ENCODE measurements at regions not wholly inside any gene's neighbourhood (a gene's known extent, or its start where the extent isn't known, plus 50 kb on each side); places are given as distances from the start of the nearest gene placed in this dataset.
A peak's percentile ranks its signal among the peaks of the same experiment; 100 is the strongest.
"Not testable (repeated sequence)": the region's sequence is repeated elsewhere in the genome, so short reads cannot be mapped to it uniquely, and the experiment has no call there.

DNA sequence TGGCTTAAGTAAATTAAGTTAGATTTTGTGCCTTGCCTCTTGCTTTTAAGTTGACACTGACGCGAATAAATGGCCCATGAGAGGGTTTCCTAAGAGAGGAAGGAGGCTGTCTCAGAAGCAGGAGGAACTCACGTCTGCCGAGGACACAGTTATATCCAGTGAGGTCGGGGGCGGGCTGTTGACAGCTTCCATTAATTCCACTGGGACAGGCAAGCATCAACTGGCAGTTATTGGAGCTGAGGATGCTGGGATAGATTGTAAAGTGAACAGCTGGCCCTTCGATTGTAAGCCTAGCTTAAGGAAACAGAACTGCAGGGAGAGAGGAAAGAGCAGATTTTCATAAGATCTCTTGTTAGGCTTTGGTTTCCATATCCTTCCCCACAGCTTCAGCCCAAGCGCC lies 399.2 kb downstream of the IPO8 start:
- in situ Hi-C loops (cut with MboI; ENCODE audit: low pct_unique_long_range_greater_than_20kb, low sequenced_read_pairs, unreplicated experiment), result no loop called here

DNA sequence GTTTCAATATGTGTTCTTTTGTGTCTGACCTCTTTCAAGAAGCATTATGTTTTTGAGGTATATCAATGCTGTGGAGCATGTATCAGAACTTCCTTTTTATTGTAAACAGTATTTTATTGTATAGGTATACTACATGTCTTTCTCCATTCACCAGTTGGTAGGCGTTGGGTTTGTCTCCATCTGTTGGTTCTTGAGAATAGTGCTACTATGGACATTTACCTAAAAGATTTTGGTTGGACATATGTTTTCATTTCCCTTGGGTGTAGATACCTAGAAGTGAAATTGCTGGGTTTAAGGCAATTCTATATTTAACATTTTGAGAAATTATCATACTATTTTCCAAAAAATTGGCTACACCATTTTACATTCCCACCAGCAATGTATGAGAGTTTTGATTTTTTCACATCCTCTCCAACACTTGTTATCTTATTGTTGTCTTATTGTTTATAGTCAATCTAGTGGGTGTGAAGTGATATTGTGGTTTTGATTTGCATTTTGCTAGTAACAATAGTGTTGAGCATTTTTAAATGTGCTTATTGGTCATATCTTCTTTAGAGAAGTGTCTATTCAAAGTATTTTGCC lies 409.2 kb downstream of the IPO8 start:
- no peak for DNase-seq (ENCODE audit: low spot score)
- in situ Hi-C loops (cut with MboI; ENCODE audit: low pct_unique_long_range_greater_than_20kb, low sequenced_read_pairs, unreplicated experiment), result no loop called here
- TF ChIP-seq, protein P1, sequence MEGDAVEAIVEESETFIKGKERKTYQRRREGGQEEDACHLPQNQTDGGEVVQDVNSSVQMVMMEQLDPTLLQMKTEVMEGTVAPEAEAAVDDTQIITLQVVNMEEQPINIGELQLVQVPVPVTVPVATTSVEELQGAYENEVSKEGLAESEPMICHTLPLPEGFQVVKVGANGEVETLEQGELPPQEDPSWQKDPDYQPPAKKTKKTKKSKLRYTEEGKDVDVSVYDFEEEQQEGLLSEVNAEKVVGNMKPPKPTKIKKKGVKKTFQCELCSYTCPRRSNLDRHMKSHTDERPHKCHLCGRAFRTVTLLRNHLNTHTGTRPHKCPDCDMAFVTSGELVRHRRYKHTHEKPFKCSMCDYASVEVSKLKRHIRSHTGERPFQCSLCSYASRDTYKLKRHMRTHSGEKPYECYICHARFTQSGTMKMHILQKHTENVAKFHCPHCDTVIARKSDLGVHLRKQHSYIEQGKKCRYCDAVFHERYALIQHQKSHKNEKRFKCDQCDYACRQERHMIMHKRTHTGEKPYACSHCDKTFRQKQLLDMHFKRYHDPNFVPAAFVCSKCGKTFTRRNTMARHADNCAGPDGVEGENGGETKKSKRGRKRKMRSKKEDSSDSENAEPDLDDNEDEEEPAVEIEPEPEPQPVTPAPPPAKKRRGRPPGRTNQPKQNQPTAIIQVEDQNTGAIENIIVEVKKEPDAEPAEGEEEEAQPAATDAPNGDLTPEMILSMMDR (IDR thresholded peaks at IDR 0.05; ENCODE audit: extremely low read depth, insufficient read depth, missing control alignments), result peak; percentile 36

More for the DNA sequence above, 399.2 kb downstream of the IPO8 start:
- TF ChIP-seq, protein P1 (IDR thresholded peaks at IDR 0.05; ENCODE audit: extremely low read depth, insufficient read depth, missing control alignments), result no peak
- no peak for DNase-seq (ENCODE audit: low spot score)

DNA sequence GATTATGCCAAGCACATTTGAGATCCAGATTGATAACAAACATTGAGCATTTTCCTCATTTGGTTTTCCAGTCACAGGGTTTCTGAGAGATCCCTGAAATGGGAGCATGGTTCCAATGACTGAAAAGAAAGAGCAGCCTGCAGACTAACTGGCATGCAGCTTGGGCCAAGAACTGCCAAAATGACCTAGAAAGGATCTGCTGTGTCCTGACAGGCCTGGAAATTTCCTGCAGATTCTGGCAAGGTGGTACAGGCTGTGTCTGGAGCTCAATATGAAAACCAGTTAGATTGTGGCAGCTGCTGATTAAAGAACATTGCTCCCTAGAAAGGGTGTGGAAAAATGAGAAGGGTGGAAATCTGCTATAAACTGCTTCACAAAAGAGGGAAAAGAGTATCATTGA lies 417.3 kb downstream of the IPO8 start:
- in situ Hi-C loops (cut with MboI; ENCODE audit: low pct_unique_long_range_greater_than_20kb, low sequenced_read_pairs, unreplicated experiment), result no loop called here
- no peak for DNase-seq (ENCODE audit: low spot score)
- TF ChIP-seq, protein P1 (IDR thresholded peaks at IDR 0.05; ENCODE audit: extremely low read depth, insufficient read depth, missing control alignments), result no peak

DNA sequence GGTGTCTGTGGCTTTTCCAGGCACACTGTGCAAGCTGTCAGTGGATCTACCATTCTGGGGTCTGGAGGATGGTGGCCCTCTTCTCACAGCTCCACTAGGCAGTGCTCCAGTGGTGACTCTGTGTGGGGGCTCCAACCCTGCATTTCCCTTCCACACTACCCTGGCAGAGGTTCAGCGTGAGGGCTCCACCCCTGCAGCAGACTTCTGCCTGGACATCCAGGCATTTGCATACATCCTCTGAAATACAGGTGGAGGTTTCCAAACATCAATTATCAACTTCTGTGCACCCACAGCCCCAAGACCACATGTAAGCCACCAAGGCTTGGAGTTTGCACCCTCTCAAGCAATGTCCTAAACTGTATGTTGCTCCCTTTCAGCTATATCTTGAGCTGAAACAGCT lies 423.2 kb downstream of the IPO8 start:
- DNase-seq (ENCODE audit: low spot score); in situ Hi-C loops (cut with MboI; ENCODE audit: low pct_unique_long_range_greater_than_20kb, low sequenced_read_pairs, unreplicated experiment): not testable (repeated sequence)

DNA sequence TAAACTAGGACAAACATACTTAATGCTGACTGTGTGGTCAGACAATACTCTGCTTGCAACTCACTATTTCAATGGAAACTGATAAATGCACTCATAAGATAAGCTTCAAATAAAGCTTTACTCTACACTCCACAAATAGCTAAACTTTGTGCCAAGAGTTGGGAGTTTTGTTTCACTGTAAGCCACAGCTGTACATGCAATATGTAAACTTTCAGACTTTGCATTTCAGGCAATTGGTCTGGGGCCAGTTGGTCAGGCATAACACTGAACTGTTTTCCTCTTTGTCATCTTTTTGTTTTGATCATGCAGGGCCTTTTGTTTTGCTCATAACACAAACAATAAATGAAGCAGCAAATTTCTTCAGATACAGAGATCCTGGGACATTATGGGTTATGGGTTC lies 426.2 kb downstream of the IPO8 start:
- in situ Hi-C loops (cut with MboI; ENCODE audit: low pct_unique_long_range_greater_than_20kb, low sequenced_read_pairs, unreplicated experiment), result no loop called here
- DNase-seq (ENCODE audit: low spot score), result no peak
- TF ChIP-seq, protein P1 (IDR thresholded peaks at IDR 0.05; ENCODE audit: extremely low read depth, insufficient read depth, missing control alignments), result no peak

DNA sequence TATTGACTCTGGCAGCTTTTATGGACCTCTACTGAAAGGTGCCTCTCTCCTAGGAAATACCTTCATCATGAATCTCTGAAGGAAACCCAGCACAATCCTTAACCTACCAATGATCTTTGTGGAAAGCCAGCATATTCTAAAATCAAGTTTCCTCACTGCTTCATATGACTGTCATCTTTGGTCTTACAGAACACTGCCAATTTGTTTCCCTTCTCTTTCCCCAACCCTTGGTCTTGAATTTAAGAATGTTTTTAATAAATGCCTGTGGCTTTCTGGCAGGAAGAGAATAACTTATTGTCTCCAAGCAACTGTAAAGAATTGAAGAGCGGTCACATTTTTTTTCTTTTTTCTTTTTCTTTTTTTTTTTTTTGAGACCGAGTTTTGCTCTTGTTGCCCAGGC lies 427.6 kb downstream of the IPO8 start:
- no peak for DNase-seq (ENCODE audit: low spot score)
- in situ Hi-C loops (cut with MboI; ENCODE audit: low pct_unique_long_range_greater_than_20kb, low sequenced_read_pairs, unreplicated experiment), result no loop called here
- TF ChIP-seq, protein P1 (IDR thresholded peaks at IDR 0.05; ENCODE audit: extremely low read depth, insufficient read depth, missing control alignments), result no peak

DNA sequence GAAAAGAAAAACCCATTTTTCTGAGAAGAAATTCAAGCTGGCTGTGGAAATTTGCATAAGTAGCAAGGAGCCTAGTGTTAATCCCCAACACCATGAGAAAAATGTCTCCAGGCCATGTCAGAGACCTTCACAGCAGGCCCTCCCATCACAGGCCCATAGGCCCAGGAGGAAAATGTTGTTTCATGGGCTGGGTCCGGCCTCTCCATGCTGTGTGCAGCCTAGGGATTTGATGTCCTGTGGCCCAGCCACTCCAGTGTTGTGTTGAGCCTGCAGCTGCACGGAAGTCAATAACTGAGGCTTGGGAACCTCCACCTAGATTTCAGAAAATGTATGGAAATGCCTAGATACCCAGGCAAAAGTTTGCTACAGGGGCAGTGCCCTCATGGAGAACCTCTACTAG lies 432.2 kb downstream of the IPO8 start:
- TF ChIP-seq, protein P1 (IDR thresholded peaks at IDR 0.05; ENCODE audit: extremely low read depth, insufficient read depth, missing control alignments), result no peak
- no peak for DNase-seq (ENCODE audit: low spot score)
- in situ Hi-C loops (cut with MboI; ENCODE audit: low pct_unique_long_range_greater_than_20kb, low sequenced_read_pairs, unreplicated experiment), result no loop called here

Measured in GM13977 (cell line).